GM23338 (cell line): ENCODE measurements at regions not wholly inside any gene's neighbourhood (a gene's known extent, or its start where the extent isn't known, plus 50 kb on each side); places are given as distances from the start of the nearest gene placed in this dataset.

Experiments
- ATAC-seq: fragments of 200-7000 bp; cut with Tn5 transposase; 3 replicates; pipeline ENCODE4 v1.9.1; 2020
- DNase-seq: peaks from one replicate; pipeline ENCODE4 v3.0.0-alpha.2; 2015; ENCODE audit warnings: low spot score
- H2AFZ ChIP-seq: fragments of 200-600 bp; sonication (generic); 2 replicates; pipeline ENCODE4 v1.8.0; 2016; ENCODE audit warnings: antibody characterized with exemption, mild to moderate bottlenecking, moderate library complexity
- H3F3A ChIP-seq: fragments of 200-600 bp; sonication (generic); replicated peaks from 2 replicates; pipeline ENCODE4 v1.8.0; 2017; ENCODE audit warnings: antibody characterized with exemption, mixed run types, low read depth
- H3K27ac ChIP-seq: fragments of 200-600 bp; sonication (generic); 2 replicates; pipeline ENCODE4 v1.6.1; 2016; ENCODE audit warnings: low read depth
- H3K27me3 ChIP-seq: fragments of 200-600 bp; sonication (generic); 2 replicates; pipeline ENCODE4 v1.8.0; 2016; ENCODE audit warnings: mild to moderate bottlenecking, mixed run types, moderate library complexity; ENCODE audit not compliant: insufficient read depth
- H3K36me3 ChIP-seq: fragments of 200-600 bp; sonication (generic); 2 replicates; pipeline ENCODE4 v1.8.0; 2016; ENCODE audit warnings: mild to moderate bottlenecking; ENCODE audit not compliant: insufficient read depth
- H3K4me1 ChIP-seq: fragments of 200-600 bp; sonication (generic); 2 replicates; pipeline ENCODE4 v1.8.0; 2016; ENCODE audit warnings: mild to moderate bottlenecking, moderate library complexity; ENCODE audit not compliant: insufficient read depth
- H3K4me2 ChIP-seq: fragments of 200-600 bp; sonication (generic); 2 replicates; pipeline ENCODE4 v1.7.1; 2017; ENCODE audit warnings: mixed run types
- H3K4me3 ChIP-seq: fragments of 200-600 bp; sonication (generic); 2 replicates; pipeline ENCODE4 v1.6.1; 2016; ENCODE audit warnings: mixed run types
- H3K79me2 ChIP-seq: fragments of 200-600 bp; sonication (generic); replicated peaks from 2 replicates; pipeline ENCODE4 v1.8.0; 2017; ENCODE audit warnings: mild to moderate bottlenecking; ENCODE audit not compliant: insufficient read depth
- H3K9me2 ChIP-seq: fragments of 200-600 bp; sonication (generic); 2 replicates; pipeline ENCODE4 v1.8.0; 2017; ENCODE audit not compliant: insufficient read depth
- H4K20me1 ChIP-seq: fragments of 200-600 bp; sonication (generic); replicated peaks from 2 replicates; pipeline ENCODE4 v1.8.0; 2017; ENCODE audit warnings: mild to moderate bottlenecking; ENCODE audit not compliant: insufficient read depth
- H3K27ac Mint-ChIP-seq: 2 replicates; pipeline ENCODE4 v1.8.0; 2020; ENCODE audit warnings: inconsistent platforms, mild to moderate bottlenecking, moderate library complexity, mixed read lengths
- H3K27me3 Mint-ChIP-seq: 3 replicates; pipeline ENCODE4 v1.8.0; 2022; ENCODE audit warnings: low read depth, mild to moderate bottlenecking, moderate library complexity, mixed read lengths, inconsistent platforms; ENCODE audit not compliant: insufficient read depth, poor library complexity
- H3K36me3 Mint-ChIP-seq: 3 replicates; pipeline ENCODE4 v1.8.0; 2021; ENCODE audit warnings: low read depth, mild to moderate bottlenecking, inconsistent platforms, moderate library complexity, mixed read lengths
- H3K4me1 Mint-ChIP-seq: 3 replicates; pipeline ENCODE4 v1.8.0; 2020; ENCODE audit warnings: mild to moderate bottlenecking, inconsistent platforms, mixed read lengths
- H3K4me3 Mint-ChIP-seq: 3 replicates; pipeline ENCODE4 v1.8.0; 2021; ENCODE audit warnings: moderate library complexity, mild to moderate bottlenecking, inconsistent platforms, mixed read lengths
- H3K9me3 Mint-ChIP-seq: 3 replicates; pipeline ENCODE4 v1.8.0; 2020; ENCODE audit warnings: moderate library complexity, mild to moderate bottlenecking, inconsistent platforms, mixed read lengths
- CREB1 ChIP-seq: fragments of 250-450 bp; sonication (Bioruptor Pico); IDR thresholded peaks from 2 replicates; pipeline ENCODE4 v1.5.0; 2020; ENCODE audit warnings: low read depth, mild to moderate bottlenecking, moderate library complexity
- EZH2 ChIP-seq: fragments of 200-600 bp; sonication (generic); IDR thresholded peaks from one replicate; pipeline ENCODE4 v1.8.0; 2017; ENCODE audit warnings: antibody characterized with exemption, mild to moderate bottlenecking, low read depth; ENCODE audit not compliant: unreplicated experiment
- JUNB ChIP-seq: IDR thresholded peaks from one replicate; pipeline ENCODE4 v1.6.1; 2016; ENCODE audit warnings: antibody characterized with exemption; ENCODE audit not compliant: unreplicated experiment
- STAT1 ChIP-seq: IDR thresholded peaks from one replicate; pipeline ENCODE4 v1.6.1; 2016; ENCODE audit warnings: antibody characterized with exemption; ENCODE audit not compliant: unreplicated experiment
- ZNF331 ChIP-seq: fragments of 250-450 bp; sonication (Bioruptor Pico); IDR thresholded peaks from 2 replicates; pipeline ENCODE4 v1.5.0; 2020; ENCODE audit warnings: low read depth, mild to moderate bottlenecking, moderate library complexity
- TF ChIP-seq, protein P1 (sequence below): IDR thresholded peaks from 2 replicates; pipeline ENCODE4 v1.6.1; 2016; ENCODE audit warnings: antibody characterized with exemption
- TF ChIP-seq, protein P2 (sequence below): fragments of 250-450 bp; sonication (Bioruptor Pico); IDR thresholded peaks from 2 replicates; pipeline ENCODE4 v1.5.0; 2020; ENCODE audit warnings: mild to moderate bottlenecking, moderate library complexity

DNA sequence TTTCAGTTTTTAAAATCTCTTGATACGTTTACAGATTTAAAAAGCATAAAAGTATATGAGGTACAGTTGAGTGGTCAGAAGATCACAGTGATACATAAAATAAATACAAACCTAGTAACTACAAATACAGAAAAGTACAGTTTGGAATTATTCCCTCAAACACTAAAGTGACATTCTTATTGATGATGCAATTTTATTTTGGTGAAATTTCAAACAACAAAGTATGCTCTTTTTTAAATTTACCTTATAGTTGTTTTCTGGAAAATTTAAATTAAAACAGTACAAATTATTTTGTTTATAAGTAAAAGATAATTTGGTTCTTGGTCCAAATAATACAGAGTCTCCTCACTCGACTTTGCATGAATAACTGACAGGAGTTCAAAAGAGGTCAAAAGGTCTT is 1305.1 kb upstream of the GJE1 start:
- DNase-seq = no peak
- Mint-ChIP-seq H3K4me1 (no peaks in the 10 kb centered on the region), H3K36me3 (no peaks in the 10 kb centered on the region), H3K27ac (no peak overlapping the region), H3K9me3 (no peaks in the 10 kb centered on the region; the same call in 2 of the 3 replicates), H3K4me3 (no peak overlapping the region), H3K27me3 (peaks cover 2% of the 10 kb centered on the region)
- Histone ChIP-seq H3K36me3 (no peaks in the 10 kb centered on the region), H4K20me1 (no peaks in the 10 kb centered on the region), H3F3A (no peaks in the 10 kb centered on the region), H2AFZ (no peak overlapping the region), H3K4me3 (no peak overlapping the region), H3K27ac (no peak overlapping the region), H3K79me2 (no peaks in the 10 kb centered on the region), H3K4me1 (no peaks in the 10 kb centered on the region), H3K4me2 (no peak overlapping the region), H3K27me3 (no peaks in the 10 kb centered on the region), H3K9me2 (no peaks in the 10 kb centered on the region)
- TF ChIP-seq JUNB (no peak), STAT1 (no peak), ZNF331 (CRISPR knock-in tag) (no peak), CREB1 (CRISPR knock-in tag) (no peak), EZH2 (no peak)
- TF ChIP-seq, protein P1, sequence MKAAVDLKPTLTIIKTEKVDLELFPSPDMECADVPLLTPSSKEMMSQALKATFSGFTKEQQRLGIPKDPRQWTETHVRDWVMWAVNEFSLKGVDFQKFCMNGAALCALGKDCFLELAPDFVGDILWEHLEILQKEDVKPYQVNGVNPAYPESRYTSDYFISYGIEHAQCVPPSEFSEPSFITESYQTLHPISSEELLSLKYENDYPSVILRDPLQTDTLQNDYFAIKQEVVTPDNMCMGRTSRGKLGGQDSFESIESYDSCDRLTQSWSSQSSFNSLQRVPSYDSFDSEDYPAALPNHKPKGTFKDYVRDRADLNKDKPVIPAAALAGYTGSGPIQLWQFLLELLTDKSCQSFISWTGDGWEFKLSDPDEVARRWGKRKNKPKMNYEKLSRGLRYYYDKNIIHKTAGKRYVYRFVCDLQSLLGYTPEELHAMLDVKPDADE = no peak
- TF ChIP-seq, protein P2, sequence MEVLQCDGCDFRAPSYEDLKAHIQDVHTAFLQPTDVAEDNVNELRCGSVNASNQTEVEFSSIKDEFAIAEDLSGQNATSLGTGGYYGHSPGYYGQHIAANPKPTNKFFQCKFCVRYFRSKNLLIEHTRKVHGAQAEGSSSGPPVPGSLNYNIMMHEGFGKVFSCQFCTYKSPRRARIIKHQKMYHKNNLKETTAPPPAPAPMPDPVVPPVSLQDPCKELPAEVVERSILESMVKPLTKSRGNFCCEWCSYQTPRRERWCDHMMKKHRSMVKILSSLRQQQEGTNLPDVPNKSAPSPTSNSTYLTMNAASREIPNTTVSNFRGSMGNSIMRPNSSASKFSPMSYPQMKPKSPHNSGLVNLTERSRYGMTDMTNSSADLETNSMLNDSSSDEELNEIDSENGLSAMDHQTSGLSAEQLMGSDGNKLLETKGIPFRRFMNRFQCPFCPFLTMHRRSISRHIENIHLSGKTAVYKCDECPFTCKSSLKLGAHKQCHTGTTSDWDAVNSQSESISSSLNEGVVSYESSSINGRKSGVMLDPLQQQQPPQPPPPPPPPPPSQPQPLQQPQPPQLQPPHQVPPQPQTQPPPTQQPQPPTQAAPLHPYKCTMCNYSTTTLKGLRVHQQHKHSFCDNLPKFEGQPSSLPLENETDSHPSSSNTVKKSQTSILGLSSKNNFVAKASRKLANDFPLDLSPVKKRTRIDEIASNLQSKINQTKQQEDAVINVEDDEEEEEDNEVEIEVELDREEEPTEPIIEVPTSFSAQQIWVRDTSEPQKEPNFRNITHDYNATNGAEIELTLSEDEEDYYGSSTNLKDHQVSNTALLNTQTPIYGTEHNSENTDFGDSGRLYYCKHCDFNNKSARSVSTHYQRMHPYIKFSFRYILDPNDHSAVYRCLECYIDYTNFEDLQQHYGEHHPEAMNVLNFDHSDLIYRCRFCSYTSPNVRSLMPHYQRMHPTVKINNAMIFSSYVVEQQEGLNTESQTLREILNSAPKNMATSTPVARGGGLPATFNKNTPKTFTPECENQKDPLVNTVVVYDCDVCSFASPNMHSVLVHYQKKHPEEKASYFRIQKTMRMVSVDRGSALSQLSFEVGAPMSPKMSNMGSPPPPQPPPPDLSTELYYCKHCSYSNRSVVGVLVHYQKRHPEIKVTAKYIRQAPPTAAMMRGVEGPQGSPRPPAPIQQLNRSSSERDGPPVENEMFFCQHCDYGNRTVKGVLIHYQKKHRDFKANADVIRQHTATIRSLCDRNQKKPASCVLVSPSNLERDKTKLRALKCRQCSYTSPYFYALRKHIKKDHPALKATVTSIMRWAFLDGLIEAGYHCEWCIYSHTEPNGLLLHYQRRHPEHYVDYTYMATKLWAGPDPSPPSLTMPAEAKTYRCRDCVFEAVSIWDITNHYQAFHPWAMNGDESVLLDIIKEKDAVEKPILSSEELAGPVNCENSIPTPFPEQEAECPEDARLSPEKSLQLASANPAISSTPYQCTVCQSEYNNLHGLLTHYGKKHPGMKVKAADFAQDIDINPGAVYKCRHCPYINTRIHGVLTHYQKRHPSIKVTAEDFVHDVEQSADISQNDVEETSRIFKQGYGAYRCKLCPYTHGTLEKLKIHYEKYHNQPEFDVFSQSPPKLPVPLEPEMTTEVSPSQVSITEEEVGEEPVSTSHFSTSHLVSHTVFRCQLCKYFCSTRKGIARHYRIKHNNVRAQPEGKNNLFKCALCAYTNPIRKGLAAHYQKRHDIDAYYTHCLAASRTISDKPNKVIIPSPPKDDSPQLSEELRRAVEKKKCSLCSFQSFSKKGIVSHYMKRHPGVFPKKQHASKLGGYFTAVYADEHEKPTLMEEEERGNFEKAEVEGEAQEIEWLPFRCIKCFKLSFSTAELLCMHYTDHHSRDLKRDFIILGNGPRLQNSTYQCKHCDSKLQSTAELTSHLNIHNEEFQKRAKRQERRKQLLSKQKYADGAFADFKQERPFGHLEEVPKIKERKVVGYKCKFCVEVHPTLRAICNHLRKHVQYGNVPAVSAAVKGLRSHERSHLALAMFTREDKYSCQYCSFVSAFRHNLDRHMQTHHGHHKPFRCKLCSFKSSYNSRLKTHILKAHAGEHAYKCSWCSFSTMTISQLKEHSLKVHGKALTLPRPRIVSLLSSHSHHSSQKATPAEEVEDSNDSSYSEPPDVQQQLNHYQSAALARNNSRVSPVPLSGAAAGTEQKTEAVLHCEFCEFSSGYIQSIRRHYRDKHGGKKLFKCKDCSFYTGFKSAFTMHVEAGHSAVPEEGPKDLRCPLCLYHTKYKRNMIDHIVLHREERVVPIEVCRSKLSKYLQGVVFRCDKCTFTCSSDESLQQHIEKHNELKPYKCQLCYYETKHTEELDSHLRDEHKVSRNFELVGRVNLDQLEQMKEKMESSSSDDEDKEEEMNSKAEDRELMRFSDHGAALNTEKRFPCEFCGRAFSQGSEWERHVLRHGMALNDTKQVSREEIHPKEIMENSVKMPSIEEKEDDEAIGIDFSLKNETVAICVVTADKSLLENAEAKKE (CRISPR knock-in tag) = no peak
- no peak for ATAC-seq
